GM18517 (cell line): ENCODE measurements at regions not wholly inside any gene's neighbourhood (a gene's known extent, or its start where the extent isn't known, plus 50 kb on each side); places are given as distances from the start of the nearest gene placed in this dataset.

Source experiments
- ATAC-seq: cut with Tn5 transposase; IDR thresholded peaks from one replicate; pipeline ENCODE4 v1.9.1; 2021; ENCODE audit warnings: mild to moderate bottlenecking, moderate library complexity; ENCODE audit not compliant: unreplicated experiment

DNA sequence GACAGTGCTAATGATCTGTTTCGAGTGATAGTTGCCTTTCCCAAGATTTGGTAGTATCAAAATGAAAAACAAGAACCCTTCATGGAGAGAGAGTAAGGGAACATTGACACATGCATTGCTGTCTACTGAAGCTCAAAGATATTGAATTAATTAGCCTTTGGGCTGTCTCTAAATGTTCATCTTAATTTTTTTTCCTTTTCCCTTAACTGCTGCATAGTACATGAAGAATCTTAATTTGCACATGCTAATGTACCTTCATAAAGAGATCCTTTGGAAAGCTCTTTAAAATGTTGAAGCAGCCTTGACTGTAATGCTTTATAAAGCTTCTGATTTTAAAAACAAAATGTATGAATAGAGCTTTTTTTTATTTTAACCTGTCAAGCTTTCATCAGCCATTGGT is 452.2 kb downstream of the TUSC7 start:
- no peak for ATAC-seq

DNA sequence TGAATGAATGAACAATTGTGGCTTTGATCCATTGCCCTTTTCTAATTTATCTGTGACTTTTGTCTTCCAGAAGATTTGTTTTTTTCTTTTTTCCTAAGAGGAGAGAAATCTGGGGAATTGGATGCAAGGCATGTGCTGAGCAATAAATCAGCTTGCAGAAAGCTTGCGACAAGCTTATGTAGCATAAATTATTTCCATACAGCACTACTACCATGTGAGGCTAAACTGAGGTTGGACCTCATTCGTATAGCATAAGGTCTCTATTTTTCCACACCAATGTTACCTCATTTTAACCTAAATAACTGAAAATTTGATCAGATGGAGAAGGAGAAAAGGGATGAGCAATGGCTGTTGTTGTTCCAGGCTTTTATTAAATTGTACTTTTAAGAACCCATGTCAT is 455.6 kb downstream of the TUSC7 start:
- ATAC-seq, result no peak

DNA sequence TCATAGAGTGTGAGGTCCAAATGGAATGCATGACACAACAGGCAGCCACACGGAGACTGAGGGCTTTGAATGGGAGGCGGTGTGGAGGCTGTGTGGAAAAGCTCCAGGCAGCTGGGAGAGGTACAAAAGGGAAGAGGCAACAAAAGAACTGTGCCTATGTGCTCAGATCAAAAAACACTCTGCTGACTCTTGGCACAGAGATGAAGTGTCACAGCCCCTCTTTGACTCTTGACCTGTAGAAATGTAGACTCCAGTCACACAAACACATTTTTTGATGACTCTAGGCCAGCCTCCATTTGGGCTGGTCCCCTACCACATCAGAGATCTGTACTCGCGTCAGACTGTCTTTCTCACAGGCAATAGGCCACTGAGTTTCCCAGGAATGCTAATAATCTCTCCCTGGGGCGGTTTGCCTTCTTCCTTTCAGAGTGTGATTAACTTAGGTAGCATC is 456.0 kb downstream of the TUSC7 start:
- no peak for ATAC-seq

DNA sequence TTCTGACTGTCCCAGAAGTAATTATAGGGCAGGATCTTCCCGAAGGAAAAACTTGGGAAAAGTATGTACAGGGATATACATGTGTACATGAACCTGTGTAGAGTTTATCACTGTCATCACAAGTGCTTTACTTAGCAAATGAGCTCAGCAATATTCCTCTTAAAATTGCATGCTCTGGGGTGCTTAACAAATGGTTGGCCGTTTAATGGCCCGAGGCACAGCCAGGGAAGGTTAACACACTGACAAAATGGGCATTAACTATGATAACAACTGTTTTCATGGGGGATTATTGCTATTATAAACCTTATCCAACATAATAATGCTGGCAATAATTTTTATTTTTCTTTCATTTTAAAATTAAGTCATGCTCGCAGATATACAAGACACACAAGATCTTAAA is 459.3 kb downstream of the TUSC7 start:
- ATAC-seq, result no peak

DNA sequence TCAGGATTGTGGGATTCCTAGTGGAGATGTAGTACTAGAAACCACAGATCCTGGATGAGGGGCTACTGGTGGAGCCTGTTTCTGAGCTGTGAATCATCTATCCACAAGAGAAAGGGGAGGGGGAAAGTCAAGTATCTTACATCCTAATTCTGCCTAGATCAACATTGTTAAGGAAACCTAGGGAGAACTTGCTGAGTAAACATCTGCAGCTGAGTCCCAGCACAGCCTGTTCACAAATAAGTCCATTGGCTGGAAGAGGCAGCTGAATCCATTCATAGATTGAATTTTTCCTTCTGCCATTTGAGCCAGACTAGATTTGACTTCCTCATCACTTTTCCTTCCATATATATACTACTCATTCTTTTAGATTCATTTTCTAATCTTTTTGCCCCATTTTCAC is 460.5 kb downstream of the TUSC7 start:
- ATAC-seq, result no peak

DNA sequence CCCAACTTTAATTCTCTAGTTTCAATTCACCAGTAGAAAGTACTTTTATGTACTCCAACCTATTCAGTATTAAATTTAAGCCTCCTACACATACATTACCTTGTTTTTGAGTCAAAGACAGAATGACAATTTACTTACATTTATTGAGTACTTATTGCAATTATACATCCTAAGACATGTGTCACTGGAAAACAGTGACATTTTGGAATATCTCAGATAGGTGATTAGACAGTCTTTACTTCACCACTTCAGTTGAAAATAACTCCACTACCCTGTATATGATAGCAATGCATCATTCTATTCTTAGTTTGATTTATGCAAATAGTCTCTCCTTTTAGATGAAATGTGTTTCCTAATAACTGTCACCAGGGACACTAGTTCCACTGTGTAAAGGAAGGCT is 461.5 kb downstream of the TUSC7 start:
- ATAC-seq, result no peak

DNA sequence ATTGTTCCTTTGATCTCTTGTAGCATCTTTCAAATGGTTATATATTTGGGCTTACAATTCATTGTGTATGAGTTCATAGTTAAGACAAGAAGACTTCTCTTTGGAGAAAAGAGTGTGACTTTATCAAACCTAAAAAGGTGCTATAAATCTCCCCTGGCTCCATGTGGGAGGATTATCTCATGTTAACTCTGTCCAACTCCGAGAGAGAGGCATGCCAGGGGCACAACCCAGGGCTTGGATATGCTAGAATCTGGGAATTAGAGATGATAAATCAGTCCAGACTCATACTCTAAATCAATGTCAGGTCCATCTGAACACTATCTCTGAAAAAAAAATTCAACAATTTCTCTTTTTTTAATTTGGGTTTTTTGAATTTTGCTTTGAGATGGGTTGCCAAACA is 462.8 kb downstream of the TUSC7 start:
- no peak for ATAC-seq

DNA sequence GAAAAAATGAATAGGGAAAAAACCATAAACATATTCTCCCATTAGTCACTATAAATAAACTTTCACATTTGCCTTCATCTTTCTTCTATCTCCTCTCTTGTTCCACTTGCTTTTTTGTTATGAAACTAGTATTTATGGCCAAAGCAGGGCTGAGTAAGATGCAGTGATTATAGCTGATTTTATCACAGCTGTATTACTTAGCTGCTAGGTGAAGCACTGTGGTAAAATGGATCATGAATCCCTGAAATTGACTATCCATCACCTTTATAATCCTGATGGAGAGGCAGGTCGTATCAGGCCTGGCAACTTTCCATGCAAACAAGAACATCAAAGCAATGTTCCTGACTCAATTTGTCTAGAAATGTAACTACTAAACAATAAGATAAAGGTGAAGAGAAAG is 471.6 kb downstream of the TUSC7 start:
- ATAC-seq, result no peak

DNA sequence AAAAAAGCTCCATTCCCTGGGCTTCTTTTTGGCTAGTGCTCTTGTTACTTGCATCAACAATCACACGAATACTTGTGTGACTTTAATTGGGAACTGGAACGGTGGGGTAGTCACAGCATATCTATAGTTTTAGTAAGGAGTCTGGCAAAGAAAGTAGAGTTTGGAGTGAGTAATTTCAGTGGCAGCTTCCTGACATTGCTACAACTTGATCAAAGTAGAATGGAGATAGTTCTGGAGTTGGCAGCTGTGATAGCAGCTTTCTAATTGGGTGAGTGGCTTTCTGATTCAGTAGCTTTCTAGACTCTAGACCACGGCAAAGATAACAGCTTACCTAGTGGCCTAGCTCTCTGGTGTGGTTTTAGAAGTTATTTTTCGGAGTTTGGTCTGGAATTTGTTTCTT is 475.0 kb downstream of the TUSC7 start:
- ATAC-seq, result no peak

DNA sequence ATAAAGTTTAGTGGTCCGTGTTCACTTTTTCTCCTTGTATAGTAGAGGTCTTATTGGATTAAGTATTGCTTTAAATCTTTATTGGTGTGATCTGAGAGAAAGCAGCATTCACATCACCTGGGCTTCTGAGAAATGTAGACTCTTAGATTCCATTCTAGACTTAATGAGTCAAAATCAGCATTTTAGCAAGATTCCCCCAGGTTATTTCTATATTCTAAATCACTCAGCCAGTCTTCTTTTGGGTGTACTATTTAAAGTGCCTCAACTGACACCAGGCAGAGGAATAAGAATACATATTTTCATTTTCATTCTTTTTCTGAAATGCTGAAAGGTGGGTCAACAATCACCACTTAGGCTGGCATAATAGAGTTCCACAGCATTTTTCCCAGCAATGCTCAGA is 481.7 kb downstream of the TUSC7 start:
- no peak for ATAC-seq

DNA sequence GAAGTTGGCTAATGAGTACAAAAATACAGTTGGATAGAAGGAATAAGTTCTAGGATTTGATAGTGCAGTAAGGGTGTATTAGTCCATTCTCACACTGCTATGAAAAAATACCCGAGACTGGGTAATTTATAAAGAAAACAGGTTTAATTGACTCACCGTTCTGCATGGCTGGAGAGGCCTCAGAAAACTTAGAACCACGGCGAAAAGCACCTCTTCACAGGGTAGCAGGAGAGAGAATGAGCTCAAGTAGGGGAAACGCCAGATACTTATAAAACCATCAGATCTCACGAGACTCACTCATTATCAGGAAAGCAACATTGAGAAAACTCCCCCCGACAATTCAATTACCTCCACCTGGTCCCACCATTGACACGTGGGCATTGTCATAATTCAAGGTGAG is 483.3 kb downstream of the TUSC7 start:
- ATAC-seq, result no peak

DNA sequence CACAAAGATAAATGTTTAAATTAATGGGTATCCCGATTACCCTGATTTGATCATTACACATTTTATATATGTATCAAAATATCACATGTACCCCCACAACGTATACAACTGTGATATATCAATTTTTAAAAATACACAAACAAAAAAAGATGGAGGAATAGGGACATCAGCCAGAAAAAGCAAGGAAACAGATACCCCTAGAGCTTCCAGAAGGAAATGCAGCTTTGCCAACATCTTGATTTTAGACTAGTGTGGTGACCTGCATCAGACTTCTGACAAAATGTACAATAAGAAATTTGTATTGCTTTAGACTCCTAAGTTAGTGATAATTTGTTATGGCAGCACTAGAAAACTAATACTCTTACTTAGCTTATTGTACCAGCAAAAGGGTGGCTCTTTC is 483.8 kb downstream of the TUSC7 start:
- no peak for ATAC-seq

DNA sequence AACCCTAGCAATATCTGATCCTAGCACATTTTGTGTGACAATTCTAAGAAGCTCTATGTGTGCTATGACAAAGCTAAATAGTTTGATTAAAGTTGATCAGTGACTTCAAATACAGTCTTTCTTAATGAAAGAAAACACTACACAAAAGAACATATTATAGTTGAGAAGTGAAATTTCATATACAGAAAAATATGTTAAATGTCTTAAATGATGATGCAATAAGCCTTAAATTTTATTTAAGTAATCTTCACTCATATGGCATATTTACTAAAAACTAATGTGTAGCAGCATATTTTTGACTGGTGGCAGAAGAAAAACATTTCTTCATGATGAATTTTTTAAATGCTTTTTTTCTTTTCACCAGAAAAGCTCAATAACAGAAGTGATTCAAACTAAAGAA is 485.5 kb downstream of the TUSC7 start:
- ATAC-seq, result no peak

DNA sequence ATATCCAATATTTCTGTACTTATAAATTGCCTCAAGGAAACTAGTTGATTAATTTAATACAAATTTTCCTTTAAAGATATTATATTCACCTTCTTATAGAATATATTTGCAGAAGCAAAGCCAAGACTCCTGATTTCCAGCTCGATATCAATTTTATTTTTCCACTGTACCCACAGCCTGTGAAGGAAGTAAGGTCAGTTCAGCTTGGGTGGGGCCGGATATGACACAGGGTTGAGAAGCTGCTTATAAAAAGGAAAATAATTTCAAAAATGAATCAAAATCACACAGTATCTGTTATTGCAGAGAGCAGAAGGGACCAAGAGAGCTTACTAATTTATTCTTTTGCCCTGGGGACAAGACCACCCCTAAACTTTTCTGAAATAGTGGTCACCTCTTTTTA is 491.4 kb downstream of the TUSC7 start:
- ATAC-seq, result no peak

DNA sequence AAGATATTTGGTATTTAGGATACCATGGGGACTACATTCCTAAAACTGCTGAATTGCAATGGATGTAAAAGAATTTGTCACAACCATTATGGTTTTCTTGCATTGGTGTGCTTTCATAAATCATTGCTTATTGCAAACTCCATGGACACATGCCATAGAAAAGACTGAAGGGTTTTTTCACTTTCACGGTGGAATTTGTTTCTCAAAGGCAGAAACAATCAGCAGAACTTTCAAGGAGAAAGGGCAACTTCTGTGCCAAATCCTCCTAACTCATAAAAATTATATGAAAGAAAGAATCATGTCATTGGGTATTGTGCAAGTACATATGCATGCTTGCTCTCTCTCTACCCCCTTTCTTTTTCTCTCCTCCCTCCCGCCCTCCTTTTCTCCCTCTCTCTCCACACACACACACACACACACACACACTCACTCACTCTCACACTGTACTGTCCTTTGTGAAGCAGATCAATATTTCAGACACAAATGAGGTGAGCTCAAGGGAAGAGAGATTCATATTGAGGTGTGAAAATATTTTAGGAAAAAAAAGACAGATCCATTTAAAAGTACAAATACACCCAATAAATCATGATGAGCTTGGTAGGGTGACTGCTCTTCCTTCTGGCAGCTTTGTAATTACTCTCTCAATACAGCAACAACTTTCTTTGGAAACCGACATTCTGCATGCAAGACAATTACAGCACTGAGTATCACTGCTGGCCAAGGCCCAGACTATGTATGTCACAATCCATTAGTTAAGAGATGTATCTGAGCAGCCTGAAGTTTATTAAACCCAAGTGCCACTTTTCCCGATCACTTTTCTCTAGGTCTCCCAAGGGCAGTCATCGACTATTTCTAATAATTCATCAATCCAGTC is 492.6 kb downstream of the TUSC7 start:
- no peak for ATAC-seq

DNA sequence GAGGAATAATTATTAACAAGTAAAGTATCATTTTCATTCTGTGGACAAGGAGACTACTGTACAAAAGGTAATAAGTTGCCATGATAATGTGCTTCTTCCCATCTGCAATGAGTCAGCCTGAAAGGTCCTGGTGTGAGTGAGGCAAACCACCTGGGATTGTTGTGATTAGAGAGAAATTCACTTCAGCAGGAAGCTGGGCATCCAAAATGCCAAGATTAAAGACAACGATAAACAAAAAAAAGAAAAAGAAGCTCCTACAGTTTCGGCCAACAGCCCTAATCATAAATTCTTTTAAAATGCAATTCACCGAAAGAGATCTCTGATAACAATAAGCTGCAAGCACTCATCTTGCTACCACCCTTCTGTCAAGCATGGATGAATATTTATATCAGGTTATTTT is 507.8 kb downstream of the TUSC7 start:
- ATAC-seq, result no peak

DNA sequence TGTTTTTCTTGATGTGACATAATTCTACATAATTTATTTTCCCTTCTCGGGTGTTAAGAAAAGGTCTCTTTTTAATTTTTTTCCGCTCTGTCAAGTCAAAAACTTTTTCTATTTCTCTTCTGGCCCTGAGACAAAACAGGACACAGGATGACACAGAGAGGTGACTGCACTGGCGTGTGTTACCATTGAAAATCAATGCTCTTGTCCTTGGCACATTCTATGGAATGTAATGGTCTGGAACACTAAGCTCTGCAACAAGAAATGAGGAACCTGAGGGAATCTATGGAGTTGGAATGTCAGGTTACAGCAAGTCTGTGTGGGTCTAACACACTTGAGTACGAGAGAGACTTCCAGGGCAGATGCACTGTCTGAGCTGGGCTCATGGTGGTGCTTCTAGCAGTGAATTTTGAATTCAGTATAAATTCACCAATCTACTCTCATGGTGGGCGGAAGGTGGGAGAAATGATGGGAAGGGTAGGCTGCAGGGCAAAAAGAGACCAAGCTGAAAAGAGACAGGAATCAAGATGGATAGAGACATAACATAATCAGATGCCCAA is 508.3 kb downstream of the TUSC7 start:
- ATAC-seq, result no peak

DNA sequence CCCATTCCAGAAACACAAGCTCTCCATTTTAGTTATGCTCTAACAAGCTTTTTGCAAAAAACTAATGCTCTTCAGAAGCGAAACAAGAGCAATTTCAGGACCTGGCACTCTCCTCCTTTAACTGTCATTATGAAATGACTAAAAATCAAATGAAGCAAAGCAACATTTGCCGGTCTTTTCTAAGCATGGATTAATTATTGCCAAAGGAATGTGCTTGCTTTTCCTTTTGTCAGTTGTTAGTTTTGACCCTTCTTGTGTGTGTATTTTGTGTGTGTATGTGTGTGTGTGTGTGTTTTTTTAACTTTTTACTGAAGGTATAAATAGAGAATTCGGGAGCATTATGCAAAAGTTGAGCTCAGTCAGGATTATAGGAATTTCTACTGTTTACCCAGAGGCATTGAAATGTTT is 509.1 kb downstream of the TUSC7 start:
- no peak for ATAC-seq

DNA sequence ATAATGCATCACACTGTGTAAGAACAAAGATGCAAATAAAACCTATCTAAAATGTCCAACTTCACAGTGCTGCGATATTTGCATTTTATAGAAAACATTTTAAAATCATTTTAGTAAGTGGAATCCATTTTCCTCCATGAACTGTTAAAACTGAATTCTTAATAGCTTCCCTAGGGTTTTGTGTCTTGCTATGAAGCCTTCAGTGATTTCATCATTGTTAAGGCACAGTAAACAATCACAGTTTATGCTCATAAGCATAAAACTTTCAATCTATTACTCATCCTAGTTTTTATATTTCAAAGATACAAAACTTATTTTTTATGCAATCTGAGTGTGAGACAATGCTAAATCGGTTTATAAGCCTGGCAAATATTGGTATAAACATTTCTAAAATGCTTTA is 509.7 kb downstream of the TUSC7 start:
- ATAC-seq, result no peak

DNA sequence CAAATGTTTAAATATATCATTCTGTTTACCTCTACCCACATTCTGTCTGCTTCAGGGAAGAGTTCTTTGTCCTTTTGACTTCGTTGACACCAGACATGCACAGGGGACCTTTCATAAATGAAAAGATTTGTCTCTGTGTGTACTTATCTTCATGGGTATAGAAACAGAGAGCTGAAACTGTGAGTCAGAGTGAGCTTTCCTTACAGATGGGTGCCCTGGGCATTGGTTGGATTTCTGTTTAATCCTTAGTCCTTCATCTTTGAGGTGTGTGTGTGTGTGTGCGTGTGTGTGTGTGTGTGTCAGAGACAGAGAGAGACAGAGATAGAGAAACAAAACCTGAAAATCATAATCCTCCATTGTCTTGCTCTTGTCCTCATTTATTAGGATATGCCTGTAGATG is 517.4 kb downstream of the TUSC7 start:
- no peak for ATAC-seq

DNA sequence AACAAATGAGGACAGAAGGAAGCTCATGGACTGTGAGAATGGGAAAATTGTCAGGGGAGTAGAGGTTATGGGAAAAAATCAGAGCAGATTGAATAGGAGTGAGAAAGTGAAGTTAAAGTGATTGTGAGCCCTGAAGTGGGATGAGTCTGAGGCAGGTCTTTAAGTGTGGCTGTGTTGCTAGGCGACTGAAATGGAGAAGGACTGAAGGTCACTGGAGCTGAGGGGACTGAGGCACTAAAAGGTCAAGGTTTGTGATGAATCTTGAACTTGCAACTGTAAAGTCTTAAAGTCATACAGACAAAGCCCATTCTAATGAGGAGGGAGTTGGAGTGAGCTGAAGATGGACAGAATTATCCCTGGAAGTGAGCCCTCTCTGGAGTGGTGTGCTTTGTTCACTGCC is 518.9 kb downstream of the TUSC7 start:
- ATAC-seq, result no peak

DNA sequence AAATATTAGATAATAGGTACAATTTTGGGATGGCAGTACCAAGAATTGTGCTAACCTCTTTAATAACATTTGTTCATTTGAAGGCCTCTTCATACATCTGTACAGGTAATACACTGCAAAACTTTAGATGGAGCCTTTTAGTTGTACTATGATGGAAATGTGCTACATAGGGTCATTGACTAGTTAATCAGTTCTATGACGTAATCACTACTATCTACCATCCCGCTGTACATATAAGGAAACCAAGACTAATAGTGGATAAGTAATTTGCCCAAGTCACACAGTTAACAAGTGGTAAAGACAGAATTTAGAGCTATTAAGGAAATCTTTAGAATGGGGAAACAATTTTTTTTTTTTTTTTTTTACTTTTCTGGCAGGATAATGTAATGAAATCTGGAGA is 521.3 kb downstream of the TUSC7 start:
- ATAC-seq, result no peak

DNA sequence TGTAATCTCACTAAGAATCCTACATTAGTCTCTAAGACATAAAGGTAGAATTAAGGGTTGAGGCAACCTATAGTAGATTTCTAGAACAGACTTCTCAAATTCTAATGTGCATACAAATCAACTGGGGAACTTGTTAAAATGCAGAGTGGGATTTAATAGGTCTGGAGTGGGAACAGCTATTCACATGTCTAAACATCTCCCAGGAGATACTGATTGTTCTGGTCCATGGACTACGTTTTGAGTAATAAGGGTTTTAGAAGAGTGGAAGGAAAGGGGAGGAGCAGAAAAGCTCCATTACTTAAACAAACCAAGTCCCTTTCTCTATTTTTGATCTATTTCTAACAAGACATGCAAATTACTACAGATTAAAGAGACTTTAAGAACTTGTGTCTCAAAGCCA is 524.8 kb downstream of the TUSC7 start:
- ATAC-seq, result no peak
